Spleen (tissue), 11 donors: ENCODE measurements at regions not wholly inside any gene's neighbourhood (a gene's known extent, or its start where the extent isn't known, plus 50 kb on each side); places are given as distances from the start of the nearest gene placed in this dataset.
"Not testable (repeated sequence)": the region's sequence is repeated elsewhere in the genome, so short reads cannot be mapped to it uniquely, and the experiment has no call there.

ENCODE experiments used
- DNase-seq: peaks from one replicate; pipeline ENCODE4 v3.0.0-alpha.2; 2020
- H3K27ac ChIP-seq, 8 donors: fragments of 200-600 bp; sonication (generic) in 7 of 8; 1 replicate in 4 of 8; 2 replicates in 4 of 8; pipeline versions ENCODE4 v1.5.0 to v1.8.0; 2016 to 2021; ENCODE audit warnings: inconsistent platforms in 4 of 8, mild to moderate bottlenecking in 4 of 8, moderate library complexity in 1 of 8
- H3K27me3 ChIP-seq, 7 donors: fragments of 200-600 bp; sonication (generic) in 6 of 7; replicated peaks in 1 of 7; 1 replicate in 4 of 7; 2 replicates in 3 of 7; pipeline versions ENCODE4 v1.5.0 to v1.8.0; 2016 to 2021; ENCODE audit warnings: inconsistent platforms in 3 of 7, mild to moderate bottlenecking in 1 of 7
- H3K36me3 ChIP-seq, 6 donors: fragments of 200-600 bp; sonication (generic) in 5 of 6; 1 replicate in 4 of 6; 2 replicates in 2 of 6; pipeline versions ENCODE4 v1.5.0 to v1.8.0; 2016 to 2021; ENCODE audit warnings: inconsistent platforms in 2 of 6
- H3K4me1 ChIP-seq, 6 donors: fragments of 200-600 bp; sonication (generic) in 5 of 6; 1 replicate in 3 of 6; 2 replicates in 3 of 6; pipeline versions ENCODE4 v1.5.0 to v1.8.0; 2016 to 2021; ENCODE audit warnings: inconsistent platforms in 3 of 6
- H3K4me3 ChIP-seq, 8 donors: fragments of 200-600 bp; sonication (generic) in 7 of 8; 1 replicate in 4 of 8; 2 replicates in 4 of 8; pipeline versions ENCODE4 v1.5.0 to v1.8.0; 2016 to 2021; ENCODE audit warnings: inconsistent platforms in 4 of 8, mild to moderate bottlenecking in 4 of 8, moderate library complexity in 2 of 8
- H3K9me3 ChIP-seq, 8 donors: fragments of 200-600 bp; sonication (generic) in 7 of 8; 1 replicate in 4 of 8; 2 replicates in 4 of 8; pipeline versions ENCODE4 v1.5.0 to v1.8.0; 2016 to 2021; ENCODE audit warnings: inconsistent platforms in 4 of 8
- CTCF ChIP-seq, 11 experiments: fragments of 200-600 bp in 7 of 11; fragments of 450-650 bp in 4 of 11; sonication (generic) in 4 of 11; IDR thresholded peaks in 8 of 11; conservative IDR thresholded peaks in 3 of 11; 1 replicate in 7 of 11; 2 replicates in 4 of 11; pipeline versions ENCODE4 v1.4.0 to v1.8.0; 2016 to 2021; ENCODE audit warnings: antibody characterized with exemption in 11 of 11, inconsistent platforms in 4 of 11, mild to moderate bottlenecking in 1 of 11
- POLR2A ChIP-seq, 3 donors: fragments of 450-650 bp; IDR thresholded peaks; one replicate each; pipeline ENCODE4 v1.5.1; 2017; ENCODE audit warnings: antibody characterized with exemption in 3 of 3, mild to moderate bottlenecking in 1 of 3
- POLR2AphosphoS5 ChIP-seq, 3 donors: sonication (generic); formaldehyde crosslinking; IDR thresholded peaks; one replicate each; pipeline ENCODE4 v1.5.1; 2017; ENCODE audit warnings: antibody characterized with exemption in 3 of 3
- WGBS, 5 donors: extraction: QIAGEN DNeasy Blood & Tissue Kit in 3 of 5; methylation state at CpG; one replicate each; pipeline versions ENCODE4 v1.1.5 to v1.1.7; 2013 to 2018; 5-methylcytosine and 5-hydroxymethylcytosine counted together
- intact Hi-C: fragments of 100-400 bp; cut with DNase I; formaldehyde crosslinking; loops from one replicate; pipeline ENCODE4 v1.15.0; 2023; ENCODE audit warnings: low total_unique reads
- donor health status: healthy with polysubstance abuse.
- donor health status: DM: no; HTN: no; CAD: no; lungs with moderate emphysema.
- donor health status: DM: no; HTN: no; CAD: no.
- donor health status: Bipolar disorder and iron deficiency.
- donor health status: healthy.
- donor health status: DM: no; HTN: no; CAD: no.
- donor health status: DM: yes; HTN: yes; CAD: no.

GRCh38 chr14:38363217-38363616 lies 107.3 kb upstream of the CLEC14A start:
- intact Hi-C loops, result no loop called here
- no peaks in the 10 kb centered on the region for H3K36me3 ChIP-seq
- no peaks in the 10 kb centered on the region for H3K4me1 ChIP-seq
- H3K9me3 ChIP-seq, result peaks cover 0 to 3% (median 0%) of the 10 kb centered on the region in 8 donors
- no peak overlapping the region for H3K4me3 ChIP-seq
- no peak for TF ChIP-seq POLR2AphosphoS5 (IDR thresholded peaks at IDR 0.05)
- no peak for TF ChIP-seq POLR2A (IDR thresholded peaks at IDR 0.05)
- TF ChIP-seq CTCF (IDR thresholded peaks at IDR 0.05 in 8 of 11, conservative IDR thresholded peaks at IDR 0.05 in 3 of 11), result no peak
- DNase-seq, result no peak
- H3K27me3 ChIP-seq, result no peaks in the 10 kb centered on the region
- H3K27ac ChIP-seq, result no peak overlapping the region
- 86 to 93% (median 89%) methylated on average over 6 of the region's 6 CpGs for WGBS, 5 donors

- TF ChIP-seq POLR2A (IDR thresholded peaks at IDR 0.05) (no peak), POLR2AphosphoS5 (IDR thresholded peaks at IDR 0.05) (no peak), CTCF (IDR thresholded peaks at IDR 0.05 in 8 of 11, conservative IDR thresholded peaks at IDR 0.05 in 3 of 11) (no peak)
- H3K4me1 ChIP-seq, result no peaks in the 10 kb centered on the region
- no peaks in the 10 kb centered on the region for H3K36me3 ChIP-seq
- intact Hi-C loops, result no loop called here
- peaks cover 0 to 22% (median 13%) of the 10 kb centered on the region in 8 donors for H3K9me3 ChIP-seq
- no peaks in the 10 kb centered on the region for H3K27me3 ChIP-seq
- 0 to 18% (median 10%) methylated on average over 1 of the region's 1 CpG for WGBS, 5 donors
- H3K4me3 ChIP-seq, result no peak overlapping the region
- no peak overlapping the region for H3K27ac ChIP-seq
- no peak for DNase-seq
Observed at GRCh38 chr14:38357557-38357956, 101.7 kb upstream of the CLEC14A start.

- 79 to 97% (median 83%) methylated on average over 2 of the region's 2 CpGs for WGBS, 5 donors
- intact Hi-C loops, H3K36me3 ChIP-seq, H3K4me1 ChIP-seq, H3K27ac ChIP-seq, H3K4me3 ChIP-seq, DNase-seq, H3K27me3 ChIP-seq: not testable (repeated sequence)
- H3K9me3 ChIP-seq, result peaks cover 0 to 22% (median 13%) of the 10 kb centered on the region in 8 donors
Observed at GRCh38 chr14:38355473-38355872, 99.6 kb upstream of the CLEC14A start.

GRCh38 chr14:38350102-38350501 lies 94.2 kb upstream of the CLEC14A start:
- intact Hi-C loops, result no loop called here
- WGBS, 5 donors, result 33 to 49% (median 38%) methylated on average over 1 of the region's 1 CpG
- Histone ChIP-seq H3K27me3 (no peaks in the 10 kb centered on the region), H3K4me3 (no peak overlapping the region), H3K9me3 (peaks cover 0 to 14% (median 2%) of the 10 kb centered on the region in 8 donors), H3K4me1 (no peaks in the 10 kb centered on the region), H3K27ac (no peak overlapping the region), H3K36me3 (no peaks in the 10 kb centered on the region)
- TF ChIP-seq POLR2A (IDR thresholded peaks at IDR 0.05) (no peak), POLR2AphosphoS5 (IDR thresholded peaks at IDR 0.05) (no peak)
- DNase-seq, result no peak

GRCh38 chr14:38342803-38343202 lies 86.9 kb upstream of the CLEC14A start:
- Histone ChIP-seq H3K27ac (no peak overlapping the region), H3K9me3 (no peaks in the 10 kb centered on the region), H3K36me3 (no peaks in the 10 kb centered on the region), H3K4me1 (no peaks in the 10 kb centered on the region), H3K4me3 (no peak overlapping the region), H3K27me3 (no peaks in the 10 kb centered on the region)
- TF ChIP-seq POLR2A (IDR thresholded peaks at IDR 0.05), result no peak
- no peak for TF ChIP-seq CTCF (IDR thresholded peaks at IDR 0.05 in 8 of 11, conservative IDR thresholded peaks at IDR 0.05 in 3 of 11)
- no peak for TF ChIP-seq POLR2AphosphoS5 (IDR thresholded peaks at IDR 0.05)
- DNase-seq, result peak; percentile 55
- intact Hi-C loops, result no loop called here
